ENCODE measurements at regions not wholly inside any gene's neighbourhood (a gene's known extent, or its start where the extent isn't known, plus 50 kb on each side); places are given as distances from the start of the nearest gene placed in this dataset.

DNA sequence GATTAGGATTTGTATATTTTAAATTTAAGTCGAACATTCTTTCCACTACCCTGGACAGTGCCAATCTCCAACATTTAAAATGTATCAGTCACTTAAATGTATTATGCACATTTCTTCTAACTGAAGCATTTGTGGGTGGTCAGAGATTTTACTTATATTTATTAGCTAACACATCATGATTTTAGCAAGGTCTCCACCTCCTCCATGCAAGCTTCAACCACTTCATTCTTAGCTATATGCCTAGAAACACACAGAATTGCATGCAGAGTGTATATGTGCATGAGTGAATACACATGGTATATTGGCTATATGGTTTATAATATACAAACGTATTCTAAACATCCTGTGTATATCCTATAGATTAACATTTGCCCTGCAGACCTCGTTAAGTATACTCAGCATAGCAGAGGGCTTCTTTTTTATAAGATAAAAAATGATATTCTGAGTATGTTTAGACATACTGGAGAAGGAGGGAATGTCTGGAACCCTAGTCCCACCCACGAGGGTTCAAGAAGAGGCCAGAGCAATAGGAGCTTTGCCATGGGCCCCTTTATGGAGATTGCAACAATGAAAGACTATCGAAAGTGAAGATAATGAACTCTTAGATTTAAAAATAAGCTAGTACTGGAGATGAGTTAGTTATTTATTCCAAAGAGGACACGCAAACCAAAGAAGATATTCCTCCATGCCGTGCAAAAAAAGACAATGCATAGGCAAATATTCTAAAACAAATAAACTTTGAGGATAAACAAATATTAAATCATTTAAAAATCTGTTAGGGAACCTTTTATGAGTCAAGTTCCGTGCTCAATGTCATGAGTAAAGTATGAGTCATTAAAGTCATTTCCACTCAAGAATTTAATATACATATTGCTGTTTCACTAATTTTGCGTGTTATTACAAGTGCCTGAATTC, 480.4 kb downstream of the SIPA1L2 start:
- H3K9me3 ChIP-seq, result no peaks in the 10 kb centered on the region
- no peaks in the 10 kb centered on the region for H3K27me3 ChIP-seq
- TF ChIP-seq, protein P1, sequence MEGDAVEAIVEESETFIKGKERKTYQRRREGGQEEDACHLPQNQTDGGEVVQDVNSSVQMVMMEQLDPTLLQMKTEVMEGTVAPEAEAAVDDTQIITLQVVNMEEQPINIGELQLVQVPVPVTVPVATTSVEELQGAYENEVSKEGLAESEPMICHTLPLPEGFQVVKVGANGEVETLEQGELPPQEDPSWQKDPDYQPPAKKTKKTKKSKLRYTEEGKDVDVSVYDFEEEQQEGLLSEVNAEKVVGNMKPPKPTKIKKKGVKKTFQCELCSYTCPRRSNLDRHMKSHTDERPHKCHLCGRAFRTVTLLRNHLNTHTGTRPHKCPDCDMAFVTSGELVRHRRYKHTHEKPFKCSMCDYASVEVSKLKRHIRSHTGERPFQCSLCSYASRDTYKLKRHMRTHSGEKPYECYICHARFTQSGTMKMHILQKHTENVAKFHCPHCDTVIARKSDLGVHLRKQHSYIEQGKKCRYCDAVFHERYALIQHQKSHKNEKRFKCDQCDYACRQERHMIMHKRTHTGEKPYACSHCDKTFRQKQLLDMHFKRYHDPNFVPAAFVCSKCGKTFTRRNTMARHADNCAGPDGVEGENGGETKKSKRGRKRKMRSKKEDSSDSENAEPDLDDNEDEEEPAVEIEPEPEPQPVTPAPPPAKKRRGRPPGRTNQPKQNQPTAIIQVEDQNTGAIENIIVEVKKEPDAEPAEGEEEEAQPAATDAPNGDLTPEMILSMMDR (IDR thresholded peaks at IDR 0.05), result no peak
- TF ChIP-seq POLR2A (IDR thresholded peaks at IDR 0.05), result no peak
- H3K4me3 ChIP-seq, result no peak overlapping the region
- peaks cover 0 to 10% (median 0%) of the 10 kb centered on the region in 3 donors for H3K4me1 ChIP-seq
- 29% methylated on average over 9 of the region's 9 CpGs for WGBS, 2 donors
- H3K27ac ChIP-seq, result no peak overlapping the region
- DNase-seq, result no peak
- intact Hi-C loops (cut with DNase I), result no loop called here
- H3K36me3 ChIP-seq, result no peaks in the 10 kb centered on the region

DNA sequence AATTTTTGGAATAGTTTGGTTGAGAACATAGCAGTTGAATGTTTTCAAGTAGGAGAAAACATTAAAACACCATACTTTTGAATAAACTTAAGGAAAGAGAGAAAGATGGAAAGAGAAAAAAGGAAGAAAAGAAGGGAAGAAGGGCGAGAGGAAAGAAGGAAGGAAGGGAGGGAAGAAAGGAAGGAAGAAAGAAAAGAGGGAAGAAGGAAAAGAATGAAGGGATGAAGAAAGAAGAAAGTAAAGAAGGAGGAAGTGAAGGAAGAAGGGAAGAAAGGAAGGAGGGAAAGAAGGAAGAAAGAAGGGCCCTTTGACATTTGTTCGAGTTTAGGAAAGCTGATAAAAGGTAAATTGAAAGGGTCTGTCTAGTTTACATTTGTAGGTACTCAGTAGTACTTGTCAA, 482.7 kb downstream of the SIPA1L2 start:
- intact Hi-C loops (cut with DNase I), result no loop called here
- H3K27ac ChIP-seq, result no peak overlapping the region
- no peak overlapping the region for H3K4me3 ChIP-seq
- H3K4me1 ChIP-seq, result peaks cover 0 to 25% (median 11%) of the 10 kb centered on the region in 3 donors
- TF ChIP-seq POLR2A (IDR thresholded peaks at IDR 0.05), result no peak
- TF ChIP-seq, protein P1 (IDR thresholded peaks at IDR 0.05), result no peak
- 74 to 90% methylated on average over 2 of the region's 2 CpGs for WGBS, 2 donors
- DNase-seq, result no peak
- no peaks in the 10 kb centered on the region for H3K27me3 ChIP-seq
- H3K9me3 ChIP-seq, result no peaks in the 10 kb centered on the region
- no peaks in the 10 kb centered on the region for H3K36me3 ChIP-seq

DNA sequence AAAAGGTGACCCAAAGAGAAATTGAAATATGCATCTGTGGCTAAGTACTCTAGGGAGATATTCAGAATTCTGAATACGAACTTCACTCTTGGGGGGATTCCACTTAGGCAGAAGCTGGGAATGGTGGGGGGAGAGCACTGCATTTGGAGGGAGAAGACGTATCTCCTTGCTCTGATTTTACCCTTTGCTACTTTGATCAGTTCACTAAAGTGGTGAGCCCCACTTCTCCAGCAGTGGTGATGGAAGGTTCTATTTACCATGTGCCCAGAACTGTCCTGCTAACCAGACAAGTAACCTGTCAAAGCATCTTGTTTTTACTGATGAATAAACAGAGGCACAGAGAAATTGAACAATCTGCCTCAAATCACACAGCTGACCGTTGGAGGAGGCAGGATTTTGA, 483.4 kb downstream of the SIPA1L2 start:
- 73 to 83% methylated on average over 3 of the region's 3 CpGs for WGBS, 2 donors
- Histone ChIP-seq H3K36me3 (no peaks in the 10 kb centered on the region), H3K27me3 (no peaks in the 10 kb centered on the region), H3K9me3 (no peaks in the 10 kb centered on the region), H3K27ac (no peak overlapping the region), H3K4me1 (peaks cover 0 to 28% (median 13%) of the 10 kb centered on the region in 3 donors), H3K4me3 (no peak overlapping the region)
- TF ChIP-seq, protein P1 (IDR thresholded peaks at IDR 0.05), result no peak
- TF ChIP-seq POLR2A (IDR thresholded peaks at IDR 0.05), result no peak
- intact Hi-C loops (cut with DNase I), result no loop called here
- DNase-seq, result no peak

DNA sequence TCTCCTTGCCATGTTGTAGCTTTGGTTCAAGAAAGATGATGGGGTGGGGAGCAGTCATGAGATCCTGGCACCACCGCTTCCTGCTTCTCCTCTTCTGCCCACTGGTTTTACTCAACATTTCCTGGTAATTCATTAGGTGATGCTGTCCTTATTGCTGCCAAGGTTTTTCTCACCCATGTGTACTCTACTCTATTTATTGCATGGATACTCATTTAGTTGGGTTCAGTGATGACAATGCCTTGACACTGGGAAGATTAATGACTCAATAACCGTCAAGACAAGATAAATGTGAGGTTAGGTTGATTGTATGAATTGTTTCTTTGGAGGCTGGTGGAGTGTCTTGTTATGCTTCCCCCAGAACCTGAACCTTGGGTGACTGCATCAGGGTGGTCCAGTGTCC, 484.2 kb downstream of the SIPA1L2 start:
- no peaks in the 10 kb centered on the region for H3K36me3 ChIP-seq
- intact Hi-C loops (cut with DNase I), result no loop called here
- no peak overlapping the region for H3K4me3 ChIP-seq
- H3K27ac ChIP-seq, result no peak overlapping the region
- 41 to 66% methylated on average over 2 of the region's 2 CpGs for WGBS, 2 donors
- H3K27me3 ChIP-seq, result no peaks in the 10 kb centered on the region
- TF ChIP-seq, protein P1 (IDR thresholded peaks at IDR 0.05), result no peak
- no peak for TF ChIP-seq POLR2A (IDR thresholded peaks at IDR 0.05)
- peaks cover 0 to 28% (median 13%) of the 10 kb centered on the region in 3 donors for H3K4me1 ChIP-seq
- no peak for DNase-seq
- no peaks in the 10 kb centered on the region for H3K9me3 ChIP-seq

DNA sequence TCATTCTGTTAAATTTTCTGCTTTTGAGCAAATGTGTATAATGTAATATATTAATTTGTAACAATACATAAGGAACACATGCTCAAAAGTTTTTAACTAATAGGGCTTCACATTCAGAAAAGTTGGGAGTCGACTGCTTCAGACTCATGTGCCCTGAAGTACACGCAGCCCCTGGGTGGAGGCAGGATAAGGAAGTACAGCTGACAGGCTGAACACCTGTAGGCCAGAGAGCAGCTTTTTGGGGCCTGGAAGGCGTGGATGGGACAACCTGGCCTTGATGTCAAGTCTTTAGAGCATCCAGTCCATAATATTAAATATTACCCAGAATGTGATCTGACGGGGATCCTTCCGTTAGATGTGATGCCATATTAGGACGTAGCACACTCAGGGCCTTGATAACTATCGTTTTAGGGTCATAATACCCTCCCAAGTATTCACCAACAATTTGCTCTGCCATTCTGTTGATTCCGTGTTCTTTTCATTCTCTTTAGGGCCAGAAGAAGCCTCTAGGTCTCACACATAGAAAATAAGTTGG, 485.2 kb downstream of the SIPA1L2 start:
- H3K36me3 ChIP-seq, result no peaks in the 10 kb centered on the region
- intact Hi-C loops (cut with DNase I), result no loop called here
- no peaks in the 10 kb centered on the region for H3K9me3 ChIP-seq
- TF ChIP-seq, protein P1 (IDR thresholded peaks at IDR 0.05), result no peak
- H3K27me3 ChIP-seq, result no peaks in the 10 kb centered on the region
- H3K4me1 ChIP-seq, result peaks cover 0 to 23% (median 13%) of the 10 kb centered on the region in 3 donors
- H3K27ac ChIP-seq, result no peak overlapping the region
- no peak overlapping the region for H3K4me3 ChIP-seq
- WGBS, 2 donors, result 90% methylated on average over 8 of the region's 8 CpGs
- no peak for DNase-seq
